IPS-20b (cell line): ENCODE measurements at regions not wholly inside any gene's neighbourhood (a gene's known extent, or its start where the extent isn't known, plus 50 kb on each side); places are given as distances from the start of the nearest gene placed in this dataset.

ENCODE experiments used
- H3K27ac ChIP-seq: one replicate; pipeline ENCODE4 v1.5.1; 2013; ENCODE audit warnings: low read length
- H3K27me3 ChIP-seq: 2 replicates; pipeline ENCODE4 v1.6.1; 2013; ENCODE audit warnings: mild to moderate bottlenecking, low read length, inconsistent platforms; ENCODE audit not compliant: insufficient read depth
- H3K36me3 ChIP-seq: 2 replicates; pipeline ENCODE4 v1.6.1; 2013; ENCODE audit warnings: low read depth, mild to moderate bottlenecking, inconsistent platforms, low read length, moderate library complexity; ENCODE audit not compliant: insufficient read depth
- H3K4me1 ChIP-seq: 2 replicates; pipeline ENCODE4 v1.6.1; 2013; ENCODE audit warnings: mild to moderate bottlenecking, control low read depth, inconsistent platforms, low read length, moderate library complexity; ENCODE audit not compliant: insufficient read depth
- H3K4me3 ChIP-seq: 2 replicates; pipeline ENCODE4 v1.5.1; 2013; ENCODE audit warnings: mild to moderate bottlenecking, low read length, inconsistent platforms
- H3K9ac ChIP-seq: 2 replicates; pipeline ENCODE4 v1.6.1; 2013; ENCODE audit warnings: low read depth, mild to moderate bottlenecking, inconsistent platforms, low read length, moderate library complexity
- H3K9me3 ChIP-seq: 2 replicates; pipeline ENCODE4 v1.6.1; 2013; ENCODE audit warnings: mild to moderate bottlenecking, low read depth, low read length, inconsistent platforms; ENCODE audit not compliant: insufficient read depth

DNA sequence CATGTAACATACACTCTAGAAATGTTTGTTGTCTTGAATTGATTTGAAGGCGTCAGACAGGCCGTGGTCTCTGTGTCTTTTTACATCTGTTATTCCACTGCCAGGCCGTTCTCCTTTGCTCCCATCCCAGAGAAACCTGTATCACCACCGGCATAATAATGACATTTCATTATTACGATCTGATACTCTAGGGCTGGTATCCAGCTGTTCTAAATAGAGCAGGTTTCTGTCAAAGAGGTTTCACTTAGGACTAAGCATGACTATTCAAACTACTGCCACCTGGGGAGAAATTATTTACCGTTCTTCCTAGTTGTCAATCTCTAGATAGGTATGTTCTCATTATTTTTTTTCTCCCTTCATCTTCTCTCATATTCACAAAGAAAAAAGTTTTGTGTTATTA, 1016.2 kb upstream of the EEF2KMT start:
- Histone ChIP-seq H3K9ac (no peak overlapping the region), H3K36me3 (no peaks in the 10 kb centered on the region), H3K9me3 (no peaks in the 10 kb centered on the region), H3K4me3 (no peak overlapping the region), H3K27me3 (no peaks in the 10 kb centered on the region), H3K4me1 (peaks cover 16% of the 10 kb centered on the region), H3K27ac (no peak overlapping the region)

DNA sequence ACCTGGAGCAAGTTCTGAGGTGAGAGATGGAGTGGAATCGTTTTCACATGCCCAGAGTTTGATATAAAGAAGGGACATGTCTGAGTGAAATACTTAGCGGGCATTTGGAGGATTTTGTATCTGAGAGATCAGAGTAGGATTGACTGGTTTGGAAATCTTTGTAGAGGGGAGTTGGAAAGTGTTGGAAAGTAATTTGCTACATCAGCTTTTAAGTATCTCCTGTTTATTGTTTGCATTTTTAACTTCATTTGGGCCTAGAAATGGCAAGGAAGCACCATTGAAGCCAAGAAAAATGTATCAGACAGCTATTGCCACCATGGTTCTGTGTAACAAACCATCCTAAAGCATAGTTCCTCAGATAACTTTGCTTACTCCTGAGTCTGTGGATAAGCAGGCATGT, 1015.1 kb upstream of the EEF2KMT start:
- H3K27me3 ChIP-seq, result no peaks in the 10 kb centered on the region
- no peak overlapping the region for H3K4me3 ChIP-seq
- H3K9me3 ChIP-seq, result no peaks in the 10 kb centered on the region
- H3K36me3 ChIP-seq, result no peaks in the 10 kb centered on the region
- H3K4me1 ChIP-seq, result peaks cover 16% of the 10 kb centered on the region
- no peak overlapping the region for H3K9ac ChIP-seq
- no peak overlapping the region for H3K27ac ChIP-seq

DNA sequence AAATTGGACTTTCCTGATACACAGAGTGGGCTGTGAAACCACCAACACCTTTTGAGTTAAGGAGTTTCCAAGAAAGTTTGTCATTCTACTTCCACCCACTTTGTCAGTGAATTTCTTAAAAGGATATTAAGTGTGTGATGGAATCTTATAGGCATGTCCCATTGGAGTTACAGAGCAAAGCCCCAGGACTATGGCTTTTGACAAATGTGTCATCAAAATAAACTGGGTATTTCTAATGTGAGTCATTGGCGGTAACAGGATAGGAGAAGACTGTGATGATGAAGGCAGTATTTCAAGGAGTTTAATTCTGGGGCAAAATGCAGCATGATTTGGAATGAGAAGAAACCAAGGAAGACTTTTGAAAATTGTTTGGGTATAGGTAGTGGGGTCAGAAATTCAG, 1013.8 kb upstream of the EEF2KMT start:
- Histone ChIP-seq H3K4me1 (peaks cover 16% of the 10 kb centered on the region), H3K27me3 (no peaks in the 10 kb centered on the region), H3K9ac (no peak overlapping the region), H3K4me3 (no peak overlapping the region), H3K27ac (no peak overlapping the region), H3K9me3 (no peaks in the 10 kb centered on the region), H3K36me3 (no peaks in the 10 kb centered on the region)

DNA sequence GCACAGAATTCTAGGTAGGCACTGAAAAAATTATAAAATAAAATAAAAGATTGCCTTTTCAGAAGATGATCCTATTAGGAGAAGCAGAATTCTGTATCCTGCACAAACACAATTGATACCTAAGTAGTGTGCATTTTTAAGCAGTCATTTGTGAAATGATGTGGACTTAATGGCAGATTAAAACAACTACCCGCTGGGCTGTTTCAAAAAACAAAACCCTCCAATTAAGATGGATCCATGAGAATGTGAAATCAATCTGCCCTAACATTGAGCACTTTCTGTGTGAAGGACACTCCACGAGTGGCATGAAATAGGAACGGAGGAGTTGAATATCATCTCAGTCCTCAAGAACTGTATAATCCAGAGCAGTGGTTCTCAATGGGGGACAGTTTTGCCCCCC, 1012.8 kb upstream of the EEF2KMT start:
- Histone ChIP-seq H3K9me3 (no peaks in the 10 kb centered on the region), H3K27ac (no peak overlapping the region), H3K4me1 (peaks cover 16% of the 10 kb centered on the region), H3K27me3 (no peaks in the 10 kb centered on the region), H3K4me3 (no peak overlapping the region), H3K36me3 (no peaks in the 10 kb centered on the region), H3K9ac (no peak overlapping the region)

DNA sequence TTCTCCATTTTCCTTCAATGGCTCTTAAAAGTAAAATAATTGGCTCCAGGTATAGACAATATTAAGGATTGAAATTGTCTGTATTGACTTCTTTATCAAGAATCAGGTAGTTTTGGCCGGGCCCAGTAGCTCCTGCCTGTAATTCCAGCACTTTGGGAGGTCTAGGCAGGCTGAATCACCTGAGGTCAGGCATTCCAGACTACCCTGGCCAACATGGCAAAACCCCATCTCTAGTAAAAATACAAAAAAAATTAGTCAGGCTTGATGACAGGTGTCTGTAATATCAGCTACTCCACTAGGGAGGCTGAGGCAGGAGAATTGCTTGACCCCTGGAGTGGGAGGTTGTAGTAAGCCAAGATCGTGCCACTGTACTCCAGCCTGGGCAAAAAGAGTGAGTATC, 1008.5 kb upstream of the EEF2KMT start:
- Histone ChIP-seq H3K4me3 (no peak overlapping the region), H3K4me1 (peaks cover 10% of the 10 kb centered on the region; the same call in 1 of the 2 replicates), H3K27ac (no peak overlapping the region), H3K9me3 (no peaks in the 10 kb centered on the region), H3K27me3 (no peaks in the 10 kb centered on the region), H3K9ac (no peak overlapping the region), H3K36me3 (no peaks in the 10 kb centered on the region)

- no peak overlapping the region for H3K4me3 ChIP-seq
- H3K36me3 ChIP-seq, result no peaks in the 10 kb centered on the region
- no peak overlapping the region for H3K9ac ChIP-seq
- H3K27ac ChIP-seq, result no peak overlapping the region
- no peaks in the 10 kb centered on the region for H3K9me3 ChIP-seq
- no peaks in the 10 kb centered on the region for H3K27me3 ChIP-seq
- H3K4me1 ChIP-seq, result peaks cover 10% of the 10 kb centered on the region; the same call in 1 of the 2 replicates
Measured at GRCh38 chr16:6105115-6105514, 1007.5 kb upstream of the EEF2KMT start.

- Histone ChIP-seq H3K27me3 (no peaks in the 10 kb centered on the region), H3K9me3 (no peaks in the 10 kb centered on the region), H3K36me3 (no peaks in the 10 kb centered on the region), H3K4me3 (no peak overlapping the region), H3K27ac (no peak overlapping the region), H3K4me1 (peaks cover 10% of the 10 kb centered on the region; the same call in 1 of the 2 replicates), H3K9ac (no peak overlapping the region)
Measured at GRCh38 chr16:6104428-6104827, 1006.8 kb upstream of the EEF2KMT start.

DNA sequence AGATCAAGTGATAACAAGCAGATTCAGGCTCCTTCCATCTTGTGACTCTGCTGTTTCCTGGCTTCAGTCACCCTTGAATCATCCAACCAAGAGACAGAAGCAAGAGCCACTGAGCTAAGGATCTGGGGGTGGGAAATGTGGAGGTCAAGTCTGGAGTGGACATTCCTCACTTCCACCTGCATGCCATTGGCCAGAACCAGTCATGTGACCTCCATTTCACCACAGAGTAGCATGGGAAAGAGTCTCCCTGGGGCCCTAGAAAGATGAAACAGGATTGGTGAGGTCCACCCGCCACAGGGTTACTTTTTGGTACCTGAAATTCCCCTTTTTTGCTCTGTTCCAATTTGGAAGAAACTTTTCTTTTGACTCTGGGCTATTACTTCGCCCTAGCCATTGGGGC, 1006.0 kb upstream of the EEF2KMT start:
- H3K27me3 ChIP-seq, result no peaks in the 10 kb centered on the region

GRCh38 chr16:6099102-6099501, 1001.5 kb upstream of the EEF2KMT start:
- Histone ChIP-seq H3K27me3 (no peaks in the 10 kb centered on the region), H3K4me1 (no peaks in the 10 kb centered on the region)

More for the DNA sequence above, 1006.0 kb upstream of the EEF2KMT start:
- no peak overlapping the region for H3K9ac ChIP-seq
- H3K36me3 ChIP-seq, result no peaks in the 10 kb centered on the region
- H3K4me3 ChIP-seq, result no peak overlapping the region
- H3K27ac ChIP-seq, result no peak overlapping the region
- H3K9me3 ChIP-seq, result no peaks in the 10 kb centered on the region
- H3K4me1 ChIP-seq, result peaks cover 10% of the 10 kb centered on the region; the same call in 1 of the 2 replicates

GRCh38 chr16:6096931-6097670, 999.5 kb upstream of the EEF2KMT start:
- Histone ChIP-seq H3K9me3 (no peaks in the 10 kb centered on the region; the same call in 1 of the 2 replicates), H3K4me1 (no peaks in the 10 kb centered on the region), H3K36me3 (no peaks in the 10 kb centered on the region), H3K9ac (no peak overlapping the region), H3K27ac (no peak overlapping the region), H3K27me3 (no peaks in the 10 kb centered on the region), H3K4me3 (no peak overlapping the region)

More at GRCh38 chr16:6099102-6099501, 1001.5 kb upstream of the EEF2KMT start:
- no peak overlapping the region for H3K27ac ChIP-seq
- H3K9me3 ChIP-seq, result no peaks in the 10 kb centered on the region
- H3K36me3 ChIP-seq, result no peaks in the 10 kb centered on the region
- H3K9ac ChIP-seq, result no peak overlapping the region
- H3K4me3 ChIP-seq, result no peak overlapping the region

GRCh38 chr16:6095414-6095813, 997.8 kb upstream of the EEF2KMT start:
- no peaks in the 10 kb centered on the region; the same call in 1 of the 2 replicates for H3K9me3 ChIP-seq
- H3K27me3 ChIP-seq, result no peaks in the 10 kb centered on the region
- H3K36me3 ChIP-seq, result no peaks in the 10 kb centered on the region
- H3K27ac ChIP-seq, result no peak overlapping the region
- no peak overlapping the region for H3K4me3 ChIP-seq
- no peak overlapping the region for H3K9ac ChIP-seq
- H3K4me1 ChIP-seq, result no peaks in the 10 kb centered on the region

GRCh38 chr16:6091021-6091420, 993.4 kb upstream of the EEF2KMT start:
- Histone ChIP-seq H3K9ac (no peak overlapping the region), H3K36me3 (no peaks in the 10 kb centered on the region), H3K4me3 (no peak overlapping the region), H3K27ac (no peak overlapping the region), H3K4me1 (no peaks in the 10 kb centered on the region), H3K9me3 (peaks cover 5% of the 10 kb centered on the region; the same call in 1 of the 2 replicates), H3K27me3 (no peaks in the 10 kb centered on the region)
